Common myeloid progenitor, CD34-positive (primary cell): ENCODE measurements at regions not wholly inside any gene's neighbourhood (a gene's known extent, or its start where the extent isn't known, plus 50 kb on each side); places are given as distances from the start of the nearest gene placed in this dataset.

Experiments used
- CTCF ChIA-PET: fragments of 350-600 bp; sonication (Branson Sonifier 250); formaldehyde crosslinking; loops from one replicate; lab custom pipeline; 2021; ENCODE audit warnings: antibody characterized with exemption; lab: Charles Lee
- POLR2A ChIA-PET: fragments of 350-600 bp; sonication (Branson Sonifier 250); formaldehyde crosslinking; loops from one replicate; lab custom pipeline; 2021; ENCODE audit warnings: antibody characterized with exemption; lab: Charles Lee
- DNase-seq, 3 donors: peaks; one replicate each; pipeline versions ENCODE4 v3.0.0 to v3.0.0-alpha.2; 2013
- H3K27ac ChIP-seq, 2 experiments: 1 replicate in 1 of 2; 2 replicates in 1 of 2; pipeline ENCODE4 v1.7.0; 2013; ENCODE audit warnings: inconsistent platforms in 2 of 2, low read length in 2 of 2, mild to moderate bottlenecking in 2 of 2, low read depth in 1 of 2, moderate library complexity in 1 of 2; ENCODE audit not compliant: severe bottlenecking in 2 of 2, insufficient read depth in 1 of 2, poor library complexity in 1 of 2
- H3K27me3 ChIP-seq, 5 experiments: replicated peaks in 2 of 5; 1 replicate in 3 of 5; 2 replicates in 2 of 5; pipeline versions ENCODE4 v1.6.1 to v1.7.0; 2013; ENCODE audit warnings: low read length in 4 of 5, mild to moderate bottlenecking in 2 of 5, moderate library complexity in 2 of 5, inconsistent platforms in 1 of 5; ENCODE audit not compliant: insufficient read depth in 5 of 5, control insufficient read depth in 4 of 5
- H3K36me3 ChIP-seq, 4 experiments: 1 replicate in 2 of 4; 2 replicates in 2 of 4; pipeline versions ENCODE4 v1.6.1 to v1.7.0; 2013; ENCODE audit warnings: low read length in 3 of 4, control low read depth in 1 of 4, mild to moderate bottlenecking in 1 of 4; ENCODE audit not compliant: control insufficient read depth in 4 of 4, insufficient read depth in 4 of 4
- H3K4me1 ChIP-seq, 4 experiments: 1 replicate in 3 of 4; 2 replicates in 1 of 4; pipeline versions ENCODE4 v1.6.1 to v1.7.1; 2013; ENCODE audit warnings: low read length in 3 of 4, mild to moderate bottlenecking in 3 of 4, control low read depth in 1 of 4, inconsistent platforms in 1 of 4, moderate library complexity in 1 of 4; ENCODE audit not compliant: control insufficient read depth in 4 of 4, insufficient read depth in 4 of 4; ENCODE audit errors: control extremely low read depth in 1 of 4
- H3K4me3 ChIP-seq, 7 experiments: 1 replicate in 4 of 7; 2 replicates in 3 of 7; pipeline versions ENCODE4 v1.5.1 to v1.7.0; 2013; ENCODE audit warnings: mild to moderate bottlenecking in 7 of 7, low read length in 6 of 7, moderate library complexity in 6 of 7, inconsistent platforms in 2 of 7, low read depth in 2 of 7, control low read depth in 1 of 7; ENCODE audit not compliant: insufficient read depth in 4 of 7, control insufficient read depth in 1 of 7; ENCODE audit errors: extremely low read depth in 1 of 7
- H3K9me3 ChIP-seq, 5 experiments: 1 replicate in 4 of 5; 2 replicates in 1 of 5; pipeline versions ENCODE4 v1.6.1 to v1.7.1; 2013; ENCODE audit warnings: low read length in 4 of 5, mild to moderate bottlenecking in 2 of 5, inconsistent platforms in 1 of 5, low read depth in 1 of 5, moderate library complexity in 1 of 5; ENCODE audit not compliant: control insufficient read depth in 4 of 5, insufficient read depth in 2 of 5; ENCODE audit errors: control extremely low read depth in 1 of 5
- WGBS: methylation state at CpG from one replicate; pipeline ENCODE4 v1.1.5; 2013; ENCODE audit not compliant: insufficient coverage; 5-methylcytosine and 5-hydroxymethylcytosine counted together

GRCh38 chrX:10329984-10330383 is 173.2 kb downstream of the CLCN4 start:
- DNase-seq = no peak
- H3K27me3 ChIP-seq = peaks cover 0 to 5% (median 0%) of the 10 kb centered on the region in 5 experiments
- ChIA-PET POLR2A (no interaction called here), CTCF (no interaction called here)
- no peak overlapping the region for H3K4me3 ChIP-seq
- H3K4me1 ChIP-seq = no peaks in the 10 kb centered on the region
- no peaks in the 10 kb centered on the region for H3K36me3 ChIP-seq
- H3K9me3 ChIP-seq = no peaks in the 10 kb centered on the region
- no peak overlapping the region for H3K27ac ChIP-seq
- whole genome bisulfite sequencing = 73% methylated on average over 2 of the region's 7 CpGs

- Histone ChIP-seq H3K4me3 (no peak overlapping the region), H3K27ac (no peak overlapping the region), H3K4me1 (no peaks in the 10 kb centered on the region), H3K27me3 (peaks cover 0 to 1% (median 0%) of the 10 kb centered on the region in 5 experiments), H3K9me3 (peaks cover 0 to 4% (median 0%) of the 10 kb centered on the region in 5 experiments), H3K36me3 (no peaks in the 10 kb centered on the region)
- no peak for DNase-seq
- 68% methylated on average over 4 of the region's 5 CpGs for WGBS
- POLR2A ChIA-PET = no interaction called here
- CTCF ChIA-PET = no interaction called here
Observed at GRCh38 chrX:10341309-10341708, 184.5 kb downstream of the CLCN4 start.

- CTCF ChIA-PET = no interaction called here
Observed at GRCh38 chrX:10350221-10350620, 193.4 kb downstream of the CLCN4 start.

GRCh38 chrX:10350981-10351380 is 194.2 kb downstream of the CLCN4 start:
- 63% methylated on average over 2 of the region's 3 CpGs for WGBS
- ChIA-PET CTCF (no interaction called here), POLR2A (no interaction called here)
- H3K4me1 ChIP-seq = no peaks in the 10 kb centered on the region
- no peaks in the 10 kb centered on the region for H3K27me3 ChIP-seq
- H3K4me3 ChIP-seq = no peak overlapping the region
- no peak for DNase-seq
- no peak overlapping the region for H3K27ac ChIP-seq
- peaks cover 0 to 3% (median 2%) of the 10 kb centered on the region in 5 experiments for H3K9me3 ChIP-seq
- H3K36me3 ChIP-seq = no peaks in the 10 kb centered on the region

More at GRCh38 chrX:10350221-10350620, 193.4 kb downstream of the CLCN4 start:
- peaks cover 0 to 3% (median 2%) of the 10 kb centered on the region in 5 experiments for H3K9me3 ChIP-seq
- DNase-seq = no peak
- H3K27ac ChIP-seq = no peak overlapping the region
- no peaks in the 10 kb centered on the region for H3K36me3 ChIP-seq
- H3K27me3 ChIP-seq = no peaks in the 10 kb centered on the region
- no peak overlapping the region for H3K4me3 ChIP-seq
- POLR2A ChIA-PET = no interaction called here
- H3K4me1 ChIP-seq = no peaks in the 10 kb centered on the region

GRCh38 chrX:10352536-10352935 is 195.8 kb downstream of the CLCN4 start:
- ChIA-PET POLR2A (interaction anchor here (0.6 kb wide), 1 partner anchor 227 kb away, joined by 3 read pairs; no protein-coding TSS in a partner anchor), CTCF (no interaction called here)
- H3K4me3 ChIP-seq = no peak overlapping the region
- H3K27me3 ChIP-seq = no peaks in the 10 kb centered on the region
- no peak overlapping the region for H3K27ac ChIP-seq
- H3K9me3 ChIP-seq = peaks cover 0 to 3% (median 0%) of the 10 kb centered on the region in 5 experiments
- no peaks in the 10 kb centered on the region for H3K4me1 ChIP-seq
- no CpG with 5 or more reads among the region's 1 CpG for WGBS
- no peak for DNase-seq
- no peaks in the 10 kb centered on the region for H3K36me3 ChIP-seq

- H3K27ac ChIP-seq = no peak overlapping the region
- no peak for DNase-seq
- WGBS = 100% methylated on average over 3 of the region's 3 CpGs
- no peaks in the 10 kb centered on the region for H3K36me3 ChIP-seq
- no peak overlapping the region for H3K4me3 ChIP-seq
- ChIA-PET CTCF (no interaction called here), POLR2A (no interaction called here)
- H3K9me3 ChIP-seq = no peaks in the 10 kb centered on the region
- H3K4me1 ChIP-seq = no peaks in the 10 kb centered on the region
- no peaks in the 10 kb centered on the region for H3K27me3 ChIP-seq
Observed at GRCh38 chrX:10356979-10357378, 200.2 kb downstream of the CLCN4 start.

- Histone ChIP-seq H3K27ac (no peak overlapping the region), H3K27me3 (no peaks in the 10 kb centered on the region), H3K36me3 (no peaks in the 10 kb centered on the region), H3K4me1 (no peaks in the 10 kb centered on the region), H3K4me3 (no peak overlapping the region), H3K9me3 (no peaks in the 10 kb centered on the region)
- WGBS = 89% methylated on average over 2 of the region's 2 CpGs
- POLR2A ChIA-PET = no interaction called here
- CTCF ChIA-PET = no interaction called here
- no peak for DNase-seq
Observed at GRCh38 chrX:10358958-10359357, 202.2 kb downstream of the CLCN4 start.
